ENCODE measurements at regions not wholly inside any gene's neighbourhood (a gene's known extent, or its start where the extent isn't known, plus 50 kb on each side); places are given as distances from the start of the nearest gene placed in this dataset.

GRCh38 chr9:88754452-88754851 is 219.5 kb downstream of the NXNL2 start:
- TF ChIP-seq ZSCAN5A (tag by site-specific recombination; IDR thresholded peaks at IDR 0.05) (no peak), ZIC2 (tag by site-specific recombination; IDR thresholded peaks at IDR 0.05) (no peak), KLF1 (tag by site-specific recombination; IDR thresholded peaks at IDR 0.05) (no peak), ZNF791 (tag by site-specific recombination; IDR thresholded peaks at IDR 0.05) (no peak), ZNF324 (tag by site-specific recombination; IDR thresholded peaks at IDR 0.05) (no peak), PRDM6 (tag by site-specific recombination; IDR thresholded peaks at IDR 0.05) (no peak), ZBTB48 (tag by site-specific recombination; IDR thresholded peaks at IDR 0.05) (no peak), ZFP69B (tag by site-specific recombination; IDR thresholded peaks at IDR 0.05) (no peak), ZNF621 (tag by site-specific recombination; IDR thresholded peaks at IDR 0.05) (no peak), ZBTB21 (tag by site-specific recombination; IDR thresholded peaks at IDR 0.05) (no peak), ZNF777 (tag by site-specific recombination; IDR thresholded peaks at IDR 0.05; ENCODE audit: borderline replicate concordance) (no peak)
- POLR2A ChIA-PET: no interaction called here
- CTCF ChIA-PET: no interaction called here

GRCh38 chr9:88754886-88755285 is 219.9 kb downstream of the NXNL2 start:
- no peak overlapping the region for H3K4me3 ChIP-seq (ENCODE audit: low read depth, low read length)
- POLR2A ChIA-PET: no interaction called here
- no peaks in the 10 kb centered on the region for H3K9me3 ChIP-seq (ENCODE audit: control insufficient read depth, insufficient read depth, low read depth, low read length)
- no peaks in the 10 kb centered on the region for H3K4me1 ChIP-seq (ENCODE audit: control insufficient read depth, insufficient read depth, low read length)
- no peak overlapping the region for H3K27ac ChIP-seq (ENCODE audit: extremely low read depth, low read depth, low read length)
- CTCF ChIA-PET: no interaction called here
- H3K36me3 ChIP-seq (ENCODE audit: control insufficient read depth in 2 of 2, insufficient read depth in 1 of 2, low read length in 2 of 2): no peaks in the 10 kb centered on the region
- TF ChIP-seq ZBTB48 (tag by site-specific recombination; IDR thresholded peaks at IDR 0.05) (no peak), TSHZ1 (tag by site-specific recombination; IDR thresholded peaks at IDR 0.05; ENCODE audit: borderline replicate concordance) (no peak), MYNN (tag by site-specific recombination; IDR thresholded peaks at IDR 0.05; ENCODE audit: borderline replicate concordance) (no peak), SP2 (tag by site-specific recombination; IDR thresholded peaks at IDR 0.05) (no peak), OSR2 (tag by site-specific recombination; IDR thresholded peaks at IDR 0.05) (no peak), ZNF416 (tag by site-specific recombination; IDR thresholded peaks at IDR 0.05) (no peak), ZNF580 (tag by site-specific recombination; IDR thresholded peaks at IDR 0.05) (no peak), OVOL3 (tag by site-specific recombination; IDR thresholded peaks at IDR 0.05) (no peak), ZNF248 (tag by site-specific recombination; IDR thresholded peaks at IDR 0.05) (no peak), ZNF10 (tag by site-specific recombination; IDR thresholded peaks at IDR 0.05) (no peak), ZFP69B (tag by site-specific recombination; IDR thresholded peaks at IDR 0.05) (no peak)

More at GRCh38 chr9:88754452-88754851, 219.5 kb downstream of the NXNL2 start:
- Histone ChIP-seq H3K4me1 (ENCODE audit: control insufficient read depth, insufficient read depth, low read length) (no peaks in the 10 kb centered on the region), H3K27ac (ENCODE audit: extremely low read depth, low read depth, low read length) (no peak overlapping the region), H3K9me3 (ENCODE audit: control insufficient read depth, insufficient read depth, low read depth, low read length) (no peaks in the 10 kb centered on the region), H3K4me3 (ENCODE audit: low read depth, low read length) (no peak overlapping the region), H3K36me3 (ENCODE audit: control insufficient read depth in 2 of 2, insufficient read depth in 1 of 2, low read length in 2 of 2) (no peaks in the 10 kb centered on the region)
